Effector CD8-positive, alpha-beta T cell (primary cell): ENCODE measurements at regions not wholly inside any gene's neighbourhood (a gene's known extent, or its start where the extent isn't known, plus 50 kb on each side); places are given as distances from the start of the nearest gene placed in this dataset.
"Not testable (repeated sequence)": the region's sequence is repeated elsewhere in the genome, so short reads cannot be mapped to it uniquely, and the experiment has no call there.

Experiments used
- DNase-seq: peaks from one replicate; lab custom pipeline; 2025; lab: John Stamatoyannopoulos, UW

- no peak for DNase-seq
These were observed 109.1 kb downstream of the SEPTIN7 start for GRCh38 chr7:35909870-35910357.

- DNase-seq, result not testable (repeated sequence)
These were observed 109.8 kb downstream of the SEPTIN7 start for GRCh38 chr7:35910621-35911020.

GRCh38 chr7:35913350-35913749 lies 112.5 kb downstream of the SEPTIN7 start:
- DNase-seq, result not testable (repeated sequence)

GRCh38 chr7:35914214-35914613 lies 113.4 kb downstream of the SEPTIN7 start:
- DNase-seq, result not testable (repeated sequence)

GRCh38 chr7:35915247-35915955 lies 114.5 kb downstream of the SEPTIN7 start:
- not testable (repeated sequence) for DNase-seq

GRCh38 chr7:35918217-35918616 lies 117.4 kb downstream of the SEPTIN7 start:
- DNase-seq, result not testable (repeated sequence)

GRCh38 chr7:35919607-35920006 lies 118.8 kb downstream of the SEPTIN7 start:
- not testable (repeated sequence) for DNase-seq

GRCh38 chr7:35921338-35921737 lies 120.5 kb downstream of the SEPTIN7 start:
- not testable (repeated sequence) for DNase-seq

GRCh38 chr7:35924668-35925067 lies 123.8 kb downstream of the SEPTIN7 start:
- not testable (repeated sequence) for DNase-seq

- DNase-seq, result not testable (repeated sequence)
These were observed 126.1 kb downstream of the SEPTIN7 start for GRCh38 chr7:35926966-35927365.

GRCh38 chr7:35931134-35931533 lies 130.3 kb downstream of the SEPTIN7 start:
- DNase-seq, result not testable (repeated sequence)

GRCh38 chr7:35931551-35931950 lies 130.7 kb downstream of the SEPTIN7 start:
- not testable (repeated sequence) for DNase-seq

GRCh38 chr7:35940695-35941094 lies 139.8 kb downstream of the SEPTIN7 start:
- not testable (repeated sequence) for DNase-seq

GRCh38 chr7:35945621-35946020 lies 144.8 kb downstream of the SEPTIN7 start:
- not testable (repeated sequence) for DNase-seq

- DNase-seq, result not testable (repeated sequence)
These were observed 154.9 kb downstream of the SEPTIN7 start for GRCh38 chr7:35955735-35956134.

- not testable (repeated sequence) for DNase-seq
These were observed 156.1 kb downstream of the SEPTIN7 start for GRCh38 chr7:35956988-35957387.

- DNase-seq, result not testable (repeated sequence)
These were observed 160.4 kb downstream of the SEPTIN7 start for GRCh38 chr7:35961260-35961659.

- DNase-seq, result not testable (repeated sequence)
These were observed 161.8 kb downstream of the SEPTIN7 start for GRCh38 chr7:35962607-35963006.

- no peak for DNase-seq
These were observed 166.7 kb downstream of the SEPTIN7 start for GRCh38 chr7:35967366-35968139.

- DNase-seq, result no peak
These were observed 167.5 kb downstream of the SEPTIN7 start for GRCh38 chr7:35968140-35968940.

- DNase-seq, result no peak
These were observed 168.2 kb downstream of the SEPTIN7 start for GRCh38 chr7:35969066-35969465.

- no peak for DNase-seq
These were observed 169.6 kb downstream of the SEPTIN7 start for GRCh38 chr7:35970458-35970857.
